Spleen (tissue), 11 donors: ENCODE measurements at regions not wholly inside any gene's neighbourhood (a gene's known extent, or its start where the extent isn't known, plus 50 kb on each side); places are given as distances from the start of the nearest gene placed in this dataset.

ENCODE experiments used
- DNase-seq: peaks from one replicate; pipeline ENCODE4 v3.0.0-alpha.2; 2020
- H3K27ac ChIP-seq, 8 donors: fragments of 200-600 bp; sonication (generic) in 7 of 8; 1 replicate in 4 of 8; 2 replicates in 4 of 8; pipeline versions ENCODE4 v1.5.0 to v1.8.0; 2016 to 2021; ENCODE audit warnings: inconsistent platforms in 4 of 8, mild to moderate bottlenecking in 4 of 8, moderate library complexity in 1 of 8
- H3K27me3 ChIP-seq, 7 donors: fragments of 200-600 bp; sonication (generic) in 6 of 7; replicated peaks in 1 of 7; 1 replicate in 4 of 7; 2 replicates in 3 of 7; pipeline versions ENCODE4 v1.5.0 to v1.8.0; 2016 to 2021; ENCODE audit warnings: inconsistent platforms in 3 of 7, mild to moderate bottlenecking in 1 of 7
- H3K36me3 ChIP-seq, 6 donors: fragments of 200-600 bp; sonication (generic) in 5 of 6; 1 replicate in 4 of 6; 2 replicates in 2 of 6; pipeline versions ENCODE4 v1.5.0 to v1.8.0; 2016 to 2021; ENCODE audit warnings: inconsistent platforms in 2 of 6
- H3K4me1 ChIP-seq, 6 donors: fragments of 200-600 bp; sonication (generic) in 5 of 6; 1 replicate in 3 of 6; 2 replicates in 3 of 6; pipeline versions ENCODE4 v1.5.0 to v1.8.0; 2016 to 2021; ENCODE audit warnings: inconsistent platforms in 3 of 6
- H3K4me3 ChIP-seq, 8 donors: fragments of 200-600 bp; sonication (generic) in 7 of 8; 1 replicate in 4 of 8; 2 replicates in 4 of 8; pipeline versions ENCODE4 v1.5.0 to v1.8.0; 2016 to 2021; ENCODE audit warnings: inconsistent platforms in 4 of 8, mild to moderate bottlenecking in 4 of 8, moderate library complexity in 2 of 8
- H3K9me3 ChIP-seq, 8 donors: fragments of 200-600 bp; sonication (generic) in 7 of 8; 1 replicate in 4 of 8; 2 replicates in 4 of 8; pipeline versions ENCODE4 v1.5.0 to v1.8.0; 2016 to 2021; ENCODE audit warnings: inconsistent platforms in 4 of 8
- CTCF ChIP-seq, 11 experiments: fragments of 200-600 bp in 7 of 11; fragments of 450-650 bp in 4 of 11; sonication (generic) in 4 of 11; IDR thresholded peaks in 8 of 11; conservative IDR thresholded peaks in 3 of 11; 1 replicate in 7 of 11; 2 replicates in 4 of 11; pipeline versions ENCODE4 v1.4.0 to v1.8.0; 2016 to 2021; ENCODE audit warnings: antibody characterized with exemption in 11 of 11, inconsistent platforms in 4 of 11, mild to moderate bottlenecking in 1 of 11
- POLR2A ChIP-seq, 3 donors: fragments of 450-650 bp; IDR thresholded peaks; one replicate each; pipeline ENCODE4 v1.5.1; 2017; ENCODE audit warnings: antibody characterized with exemption in 3 of 3, mild to moderate bottlenecking in 1 of 3
- POLR2AphosphoS5 ChIP-seq, 3 donors: sonication (generic); formaldehyde crosslinking; IDR thresholded peaks; one replicate each; pipeline ENCODE4 v1.5.1; 2017; ENCODE audit warnings: antibody characterized with exemption in 3 of 3
- WGBS, 5 donors: extraction: QIAGEN DNeasy Blood & Tissue Kit in 3 of 5; methylation state at CpG; one replicate each; pipeline versions ENCODE4 v1.1.5 to v1.1.7; 2013 to 2018; 5-methylcytosine and 5-hydroxymethylcytosine counted together
- intact Hi-C: fragments of 100-400 bp; cut with DNase I; formaldehyde crosslinking; loops from one replicate; pipeline ENCODE4 v1.15.0; 2023; ENCODE audit warnings: low total_unique reads
- donor health status: healthy with polysubstance abuse.
- donor health status: DM: no; HTN: no; CAD: no; lungs with moderate emphysema.
- donor health status: DM: no; HTN: no; CAD: no.
- donor health status: Bipolar disorder and iron deficiency.
- donor health status: healthy.
- donor health status: DM: no; HTN: no; CAD: no.
- donor health status: DM: yes; HTN: yes; CAD: no.

GRCh38 chr1:118306851-118307250 lies 121.8 kb upstream of the SPAG17 start:
- H3K4me1 ChIP-seq: no peaks in the 10 kb centered on the region
- no peaks in the 10 kb centered on the region for H3K9me3 ChIP-seq
- WGBS, 5 donors: 83 to 95% (median 86%) methylated on average over 4 of the region's 4 CpGs
- no peak for DNase-seq
- H3K27ac ChIP-seq: no peak overlapping the region
- intact Hi-C loops: no loop called here
- no peaks in the 10 kb centered on the region for H3K36me3 ChIP-seq
- TF ChIP-seq CTCF (IDR thresholded peaks at IDR 0.05 in 8 of 11, conservative IDR thresholded peaks at IDR 0.05 in 3 of 11) (no peak), POLR2AphosphoS5 (IDR thresholded peaks at IDR 0.05) (no peak), POLR2A (IDR thresholded peaks at IDR 0.05) (no peak)
- H3K4me3 ChIP-seq: no peak overlapping the region
- H3K27me3 ChIP-seq: no peaks in the 10 kb centered on the region

GRCh38 chr1:118304722-118305359 lies 119.8 kb upstream of the SPAG17 start:
- no peak for DNase-seq
- H3K27ac ChIP-seq: no peak overlapping the region
- H3K4me3 ChIP-seq: no peak overlapping the region
- no peaks in the 10 kb centered on the region for H3K9me3 ChIP-seq
- H3K36me3 ChIP-seq: no peaks in the 10 kb centered on the region
- WGBS, 5 donors: 48 to 66% (median 58%) methylated on average over 4 of the region's 4 CpGs
- no peaks in the 10 kb centered on the region for H3K27me3 ChIP-seq
- TF ChIP-seq POLR2AphosphoS5 (IDR thresholded peaks at IDR 0.05) (no peak), CTCF (IDR thresholded peaks at IDR 0.05 in 8 of 11, conservative IDR thresholded peaks at IDR 0.05 in 3 of 11) (peak in 4 of 11 experiments; percentile 21 to 30 (median 28)), POLR2A (IDR thresholded peaks at IDR 0.05) (no peak)
- intact Hi-C loops: no loop called here
- H3K4me1 ChIP-seq: peaks cover 0 to 4% (median 0%) of the 10 kb centered on the region in 6 donors

GRCh38 chr1:118303534-118303933 lies 118.5 kb upstream of the SPAG17 start:
- Histone ChIP-seq H3K36me3 (no peaks in the 10 kb centered on the region), H3K4me3 (no peak overlapping the region), H3K4me1 (peaks cover 0 to 4% (median 0%) of the 10 kb centered on the region in 6 donors), H3K9me3 (no peaks in the 10 kb centered on the region), H3K27ac (peak overlapping the region in 1 of 8 donors; percentile 23), H3K27me3 (no peaks in the 10 kb centered on the region)
- TF ChIP-seq POLR2A (IDR thresholded peaks at IDR 0.05) (no peak), POLR2AphosphoS5 (IDR thresholded peaks at IDR 0.05) (no peak), CTCF (IDR thresholded peaks at IDR 0.05 in 8 of 11, conservative IDR thresholded peaks at IDR 0.05 in 3 of 11) (no peak)
- no peak for DNase-seq
- WGBS, 5 donors: 43 to 52% (median 45%) methylated on average over 4 of the region's 4 CpGs
- intact Hi-C loops: no loop called here

GRCh38 chr1:118303064-118303463 lies 118.0 kb upstream of the SPAG17 start:
- Histone ChIP-seq H3K4me3 (no peak overlapping the region), H3K27ac (peak overlapping the region in 2 of 8 donors; percentile 9 to 23), H3K9me3 (no peaks in the 10 kb centered on the region), H3K36me3 (no peaks in the 10 kb centered on the region), H3K27me3 (no peaks in the 10 kb centered on the region), H3K4me1 (peaks cover 0 to 4% (median 0%) of the 10 kb centered on the region in 6 donors)
- no peak for DNase-seq
- TF ChIP-seq POLR2A (IDR thresholded peaks at IDR 0.05) (no peak), POLR2AphosphoS5 (IDR thresholded peaks at IDR 0.05) (no peak), CTCF (IDR thresholded peaks at IDR 0.05 in 8 of 11, conservative IDR thresholded peaks at IDR 0.05 in 3 of 11) (no peak)
- intact Hi-C loops: no loop called here
